Loucy (cell line): ENCODE measurements at regions not wholly inside any gene's neighbourhood (a gene's known extent, or its start where the extent isn't known, plus 50 kb on each side); places are given as distances from the start of the nearest gene placed in this dataset.

ENCODE experiments used
- CTCF ChIP-seq: fragments of 200-600 bp; sonication (generic); conservative IDR thresholded peaks from 2 replicates; pipeline ENCODE4 v1.5.1; 2014; ENCODE audit warnings: mild to moderate bottlenecking, antibody characterized with exemption, low read length
- EZH2phosphoT487 ChIP-seq: fragments of 200-600 bp; IDR thresholded peaks from 2 replicates; pipeline ENCODE4 v1.6.1; 2018; ENCODE audit warnings: antibody characterized with exemption, mild to moderate bottlenecking, moderate library complexity, borderline replicate concordance

- TF ChIP-seq CTCF: no peak
- no peak for TF ChIP-seq EZH2phosphoT487
These were observed 1291.0 kb upstream of the CNTN5 start for GRCh38 chr11:97729546-97730272.
